Activated CD8-positive, alpha-beta memory T cell treated with anti-CD3 and anti-CD28 coated beads, Interleukin-2, amount 50 U/mL, for 4 hours (primary cell): ENCODE measurements at regions not wholly inside any gene's neighbourhood (a gene's known extent, or its start where the extent isn't known, plus 50 kb on each side); places are given as distances from the start of the nearest gene placed in this dataset.
"Not testable (repeated sequence)": the region's sequence is repeated elsewhere in the genome, so short reads cannot be mapped to it uniquely, and the experiment has no call there.

Experiments used
- DNase-seq: peaks from one replicate; pipeline ENCODE4 v3.0.0-alpha.2; 2020

DNA sequence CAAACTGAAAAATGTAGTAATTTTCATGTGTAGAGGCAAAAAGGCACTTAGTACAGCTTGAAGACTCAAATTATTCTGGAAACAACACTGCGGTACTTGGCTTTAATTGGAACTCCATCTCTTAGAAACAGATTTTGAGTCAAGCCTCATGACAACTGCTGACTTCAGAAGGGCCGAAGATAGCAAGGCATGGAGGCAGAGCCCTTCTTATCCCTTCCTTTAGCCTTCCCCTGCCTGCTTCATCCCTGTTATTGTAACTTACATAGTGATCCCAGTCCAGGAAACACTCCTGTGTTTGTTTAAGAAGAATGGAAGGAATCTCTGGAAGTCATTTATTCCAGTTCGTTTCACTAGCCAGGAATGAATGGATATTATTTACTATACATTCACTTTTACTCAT, 110.9 kb upstream of the FAM98A start:
- no peak for DNase-seq

DNA sequence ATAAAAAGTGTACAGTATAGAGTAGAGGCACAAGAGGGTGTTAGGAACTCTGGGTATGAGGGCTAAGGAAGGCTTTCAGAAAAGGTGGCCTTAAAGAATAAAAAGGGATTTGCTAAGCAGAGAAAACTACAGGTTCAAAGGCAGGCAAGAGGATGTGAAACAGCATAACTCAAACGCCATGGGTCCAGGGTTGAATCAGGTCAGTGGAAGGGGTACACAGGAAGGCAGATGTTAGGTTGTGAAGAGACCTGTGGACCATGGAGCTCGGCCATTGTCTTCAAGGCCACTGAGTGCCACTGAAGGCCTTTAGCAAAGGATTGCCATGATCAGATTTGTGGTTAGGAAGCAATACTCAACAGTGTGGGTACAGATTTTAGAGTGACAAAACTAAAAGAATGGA, 108.2 kb upstream of the FAM98A start:
- no peak for DNase-seq

DNA sequence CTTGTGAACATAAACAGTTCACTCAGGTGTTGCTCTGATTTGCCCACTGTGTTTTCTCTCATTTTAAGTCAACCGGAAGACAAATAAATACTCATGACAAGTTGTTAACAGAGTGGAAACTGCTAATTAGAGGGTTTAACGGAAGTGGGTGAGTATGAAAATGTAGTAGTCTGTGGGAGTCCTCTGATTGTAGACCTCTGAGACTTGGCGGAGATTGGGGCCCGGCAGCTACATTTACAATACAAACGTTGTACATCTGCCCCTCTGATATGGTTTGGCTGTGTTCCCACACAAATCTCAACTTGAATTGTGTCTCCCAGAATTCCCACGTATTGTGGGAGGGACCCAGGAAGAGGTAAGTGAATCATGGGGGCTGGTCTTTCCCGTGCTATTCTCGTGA, 107.3 kb upstream of the FAM98A start:
- no peak for DNase-seq

DNA sequence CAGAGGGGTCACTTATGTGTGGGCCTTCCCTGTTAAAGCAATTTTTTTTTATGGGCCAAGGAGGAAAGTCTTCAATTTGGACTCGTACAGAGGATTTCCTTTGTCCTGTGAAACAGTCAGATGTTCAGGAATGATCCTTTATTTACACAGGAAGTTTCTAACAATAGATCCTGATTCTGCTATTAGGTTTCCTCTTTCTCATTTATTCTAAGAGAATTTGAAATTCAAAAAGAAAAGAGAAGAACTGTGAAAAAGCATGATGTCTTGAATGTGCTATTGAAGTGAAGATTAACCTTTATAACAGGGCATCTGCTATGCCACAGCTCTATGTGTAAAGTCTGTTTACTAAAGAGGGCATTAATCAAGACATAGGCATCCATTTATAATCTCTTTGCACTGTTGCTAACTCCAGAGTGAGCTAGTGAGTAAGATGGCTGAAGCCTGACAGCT, 105.3 kb upstream of the FAM98A start:
- DNase-seq: no peak

DNA sequence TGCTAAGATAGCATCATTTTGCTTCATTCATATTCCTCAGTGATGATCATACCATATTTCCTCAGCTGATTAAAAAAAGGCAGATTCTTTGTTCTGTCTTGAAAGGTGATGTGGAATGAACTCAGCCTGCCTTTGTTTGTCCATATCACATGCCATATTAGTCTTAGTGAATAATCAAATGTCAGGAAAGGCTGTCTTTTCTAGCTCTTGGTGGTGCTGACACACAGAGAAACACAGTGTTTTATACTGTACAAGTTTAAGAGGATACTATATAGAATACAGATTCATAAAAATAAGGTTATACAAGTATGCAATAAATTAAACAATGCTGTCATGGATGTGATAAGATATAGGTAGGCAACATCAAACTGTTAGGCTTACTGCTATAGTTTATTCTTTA, 97.1 kb upstream of the FAM98A start:
- no peak for DNase-seq

DNA sequence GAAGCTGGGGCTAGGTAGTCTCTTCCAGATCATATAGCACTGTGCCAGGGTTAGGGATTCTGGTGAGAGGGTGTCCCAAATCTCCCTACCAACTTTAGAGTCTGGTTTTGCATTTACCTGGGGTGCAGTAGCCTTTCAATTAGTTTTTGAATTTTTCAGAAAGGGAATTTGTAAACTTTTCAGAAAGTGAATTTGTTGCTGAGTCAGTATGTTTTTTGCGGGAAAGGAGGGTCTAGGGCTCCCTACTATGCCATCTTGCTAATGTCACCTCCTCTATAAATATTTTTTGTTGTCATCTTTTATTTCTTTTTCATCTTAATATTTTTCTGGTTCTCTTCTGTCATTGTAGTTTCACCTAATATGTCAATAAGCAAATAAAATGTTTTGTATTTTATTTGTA, 95.8 kb upstream of the FAM98A start:
- no peak for DNase-seq

DNA sequence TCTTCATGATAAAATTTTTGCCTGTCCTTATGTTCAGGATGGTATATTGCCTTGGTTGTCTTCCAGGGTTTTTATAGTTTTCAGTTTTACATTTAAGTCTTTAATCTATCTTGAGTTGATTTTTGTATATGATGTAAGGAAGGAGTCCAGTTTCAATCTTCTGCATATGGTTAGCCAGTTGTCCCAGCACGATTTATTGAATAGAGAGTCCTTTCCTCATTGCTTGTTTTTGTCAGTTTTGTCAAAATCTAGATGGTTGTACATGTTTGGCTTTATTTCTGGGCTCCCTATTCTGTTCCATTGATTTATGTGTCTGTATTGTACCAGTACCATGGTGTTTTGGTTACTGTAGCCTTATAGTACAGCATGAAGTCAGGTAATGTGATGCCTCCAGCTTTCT, 91.6 kb upstream of the FAM98A start:
- not testable (repeated sequence) for DNase-seq

DNA sequence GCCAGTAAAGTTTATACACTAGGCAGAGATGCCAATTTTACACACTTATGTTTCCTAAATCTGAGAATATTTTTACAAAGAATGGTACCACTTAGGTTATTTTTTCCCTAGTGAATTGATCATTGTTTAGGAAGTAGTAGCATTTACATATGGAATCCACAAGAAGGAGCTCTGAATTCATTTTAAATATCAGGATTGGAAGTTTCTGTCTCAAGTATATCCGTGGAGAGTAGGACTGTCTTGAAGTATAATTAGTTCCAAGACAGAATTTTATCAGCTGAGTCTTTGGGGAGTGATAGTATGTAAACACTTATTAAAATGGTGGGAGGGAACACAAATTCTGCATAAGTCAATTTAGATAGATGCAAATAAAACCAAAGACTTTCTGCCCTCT, 82.3 kb upstream of the FAM98A start:
- DNase-seq: no peak

DNA sequence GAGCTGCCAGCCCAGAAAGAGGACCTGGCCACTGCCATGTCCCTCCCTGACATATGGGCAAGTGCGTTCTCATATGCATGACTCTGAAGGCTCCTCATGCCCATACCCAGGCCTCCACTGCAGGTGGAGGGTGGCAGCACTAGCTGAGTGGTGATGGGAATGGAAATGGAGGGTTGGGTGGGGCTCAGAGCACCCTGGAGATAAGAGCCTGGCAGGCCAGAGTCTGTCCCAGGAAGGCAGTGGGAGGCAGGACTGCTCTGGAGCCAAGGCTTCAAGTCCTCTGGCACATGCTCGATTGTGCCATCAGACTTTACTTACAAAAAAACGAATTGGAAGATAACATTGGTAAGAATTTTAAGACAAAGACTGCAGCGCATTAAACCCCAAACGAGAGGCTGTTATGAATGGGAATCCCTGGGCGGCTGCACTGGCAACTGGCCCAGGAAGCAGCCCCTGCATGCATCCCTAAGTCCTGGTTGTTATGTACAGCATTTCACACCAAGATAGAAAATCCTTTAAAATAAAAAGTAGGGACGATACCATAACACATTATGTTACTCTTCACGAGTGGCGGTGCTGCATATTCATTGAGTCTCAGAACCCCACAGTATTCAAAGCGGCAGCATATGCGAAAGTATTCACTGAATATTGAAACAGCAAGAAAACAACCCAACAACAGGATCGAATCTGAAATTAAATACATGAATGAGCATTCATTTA, 81.7 kb upstream of the FAM98A start:
- DNase-seq: no peak

DNA sequence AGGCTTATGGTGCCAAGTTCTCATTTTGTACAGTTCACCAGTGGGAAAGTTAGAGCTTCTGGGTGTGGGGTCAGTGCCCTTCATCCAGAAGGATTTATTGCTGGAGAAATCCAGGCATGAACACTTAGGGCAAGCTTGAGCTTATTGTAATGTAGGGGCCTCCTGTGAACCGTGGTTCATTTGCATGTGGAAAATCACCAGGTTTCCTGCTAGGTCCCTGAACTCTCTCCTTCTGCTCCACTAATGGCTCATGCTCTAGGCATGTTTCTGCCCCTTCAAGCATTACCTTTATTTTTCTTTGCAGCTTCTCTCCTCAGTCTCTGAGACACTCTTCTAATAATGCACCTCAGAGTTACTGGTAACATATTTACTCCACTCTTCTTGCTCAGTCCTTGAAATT, 79.3 kb upstream of the FAM98A start:
- no peak for DNase-seq

DNA sequence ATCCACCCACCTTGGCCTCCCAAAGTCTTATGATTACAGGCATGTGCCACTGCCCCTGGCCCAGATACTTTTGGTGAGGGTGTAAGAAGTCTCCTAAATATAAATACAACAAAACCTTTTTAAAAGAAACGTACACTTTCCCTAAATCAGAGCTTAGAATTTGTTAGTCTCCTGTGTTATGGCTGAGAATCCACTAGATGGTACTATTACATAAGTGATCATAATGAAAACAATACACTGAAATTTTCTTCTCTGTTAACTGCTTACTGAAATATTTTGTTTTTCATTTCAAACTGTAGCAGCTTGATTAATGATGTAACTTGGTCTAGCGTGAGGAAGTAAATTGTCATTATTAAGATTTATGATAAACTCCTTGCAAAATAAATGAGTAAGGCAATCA, 74.8 kb upstream of the FAM98A start:
- DNase-seq: no peak

DNA sequence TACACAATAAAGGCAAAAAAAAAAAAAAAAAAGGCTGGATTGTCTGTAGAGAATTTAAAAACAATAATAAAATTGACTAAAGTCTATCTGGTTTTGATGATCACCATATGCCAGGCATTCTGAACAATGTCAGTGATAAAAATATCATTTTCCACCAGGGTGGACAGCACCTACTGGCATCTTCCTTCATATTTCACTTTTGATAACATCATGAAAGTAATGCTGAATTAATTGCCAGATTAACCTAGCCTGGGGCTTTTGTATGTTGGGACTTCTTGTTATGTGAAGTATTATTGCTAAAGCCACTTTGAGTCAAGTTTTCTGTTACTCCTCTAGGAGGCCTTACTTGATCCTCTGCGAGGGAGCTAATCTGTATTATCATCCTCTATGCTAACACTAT, 73.8 kb upstream of the FAM98A start:
- DNase-seq: no peak

DNA sequence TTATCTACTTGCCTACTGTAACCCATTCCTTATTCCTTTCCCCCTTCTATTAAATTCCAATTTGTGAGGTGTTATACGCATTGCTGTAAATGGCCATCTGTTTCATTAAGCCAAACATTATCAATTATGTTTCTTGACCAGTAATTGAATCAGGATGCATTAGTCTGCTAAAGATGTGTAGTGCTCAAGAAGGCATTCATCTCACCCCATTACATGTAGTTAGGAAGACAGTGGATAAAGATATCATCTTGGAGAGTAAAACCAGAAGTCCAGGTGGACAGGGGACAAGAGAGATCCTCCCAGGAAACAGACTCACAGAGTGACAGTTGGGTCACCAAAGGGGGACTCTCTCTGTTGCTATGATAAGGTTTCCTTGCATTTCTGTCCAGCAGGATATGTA, 73.3 kb upstream of the FAM98A start:
- DNase-seq: no peak

DNA sequence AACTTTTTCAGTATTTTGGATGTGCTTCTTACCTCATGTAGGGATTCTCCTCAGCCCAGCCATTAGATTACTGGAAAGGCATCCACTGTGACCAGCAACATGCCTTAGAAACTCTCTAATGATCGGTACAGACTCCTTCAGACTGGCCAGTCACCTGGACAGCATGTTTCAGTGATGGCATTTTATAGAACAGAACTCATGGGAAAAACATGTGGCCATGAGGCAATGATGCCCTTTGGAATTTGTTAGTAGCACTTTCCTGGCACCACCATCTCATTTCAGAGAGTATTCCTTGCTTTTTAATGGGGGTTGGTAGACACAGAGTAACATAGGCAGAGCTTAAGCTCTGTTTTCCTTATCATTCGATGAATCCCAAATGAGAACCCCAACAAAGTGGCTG, 72.1 kb upstream of the FAM98A start:
- DNase-seq: no peak

DNA sequence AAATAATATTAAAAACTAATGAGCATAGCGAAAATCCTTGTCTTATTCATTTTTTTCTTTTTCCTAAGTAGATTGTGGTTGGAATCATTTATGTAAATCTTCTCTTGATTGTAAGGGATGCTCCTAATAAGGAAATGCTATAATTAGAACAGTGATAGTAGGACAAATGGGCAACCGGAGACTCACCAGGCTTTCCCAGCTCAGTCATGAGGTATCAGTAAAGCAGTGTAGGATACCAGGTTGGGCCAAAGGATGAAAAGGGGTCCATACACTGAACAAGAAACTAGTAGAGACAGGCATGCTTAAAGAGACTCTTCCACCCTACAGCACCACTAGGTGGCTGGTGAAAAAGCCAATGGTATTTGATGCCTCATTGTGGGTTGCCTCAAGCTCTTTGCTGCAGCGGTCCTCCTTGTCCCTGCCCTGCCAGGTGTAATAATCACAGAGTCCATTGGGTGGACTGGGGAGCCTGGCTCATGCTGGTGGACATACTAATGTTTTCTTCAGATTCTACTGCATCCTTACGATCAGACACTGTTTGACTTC, 71.4 kb upstream of the FAM98A start:
- DNase-seq: no peak

DNA sequence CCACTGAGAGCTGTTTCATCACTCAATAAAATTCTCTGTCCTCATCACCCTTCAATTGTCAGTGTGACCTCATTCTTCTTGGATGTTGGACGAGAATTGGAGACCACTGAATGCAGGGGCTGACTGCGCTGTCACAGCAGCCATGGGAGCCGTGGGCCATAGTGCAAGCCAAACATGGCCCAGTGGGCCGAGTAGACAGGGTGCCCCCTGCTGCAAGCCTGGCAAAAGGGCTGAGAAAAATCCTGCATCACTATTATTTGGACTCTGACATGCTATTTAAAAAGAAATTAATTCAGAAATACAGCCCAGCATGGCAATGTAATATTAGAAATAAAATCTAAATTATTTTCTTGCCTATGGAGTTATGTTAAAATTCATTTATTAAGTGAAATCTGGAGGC, 67.8 kb upstream of the FAM98A start:
- no peak for DNase-seq

DNA sequence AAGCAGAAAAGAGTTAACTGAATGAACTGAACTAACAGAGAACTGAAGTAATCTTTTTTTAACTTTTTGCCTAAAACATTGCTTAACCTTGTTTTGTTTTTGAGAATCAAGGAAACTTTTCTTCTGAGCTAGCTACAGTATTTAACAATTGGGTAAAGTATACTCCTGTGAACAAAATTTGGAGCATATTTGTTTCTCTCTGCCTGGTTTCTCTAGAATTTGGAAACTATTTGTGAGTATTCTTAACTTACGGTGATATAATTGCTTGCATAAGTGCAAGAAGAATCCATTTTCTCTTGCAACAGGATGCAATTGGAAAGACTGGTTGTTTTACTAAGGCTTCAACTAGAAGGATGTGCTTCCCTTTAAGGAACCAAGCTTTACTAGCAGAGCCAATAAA, 65.9 kb upstream of the FAM98A start:
- no peak for DNase-seq

DNA sequence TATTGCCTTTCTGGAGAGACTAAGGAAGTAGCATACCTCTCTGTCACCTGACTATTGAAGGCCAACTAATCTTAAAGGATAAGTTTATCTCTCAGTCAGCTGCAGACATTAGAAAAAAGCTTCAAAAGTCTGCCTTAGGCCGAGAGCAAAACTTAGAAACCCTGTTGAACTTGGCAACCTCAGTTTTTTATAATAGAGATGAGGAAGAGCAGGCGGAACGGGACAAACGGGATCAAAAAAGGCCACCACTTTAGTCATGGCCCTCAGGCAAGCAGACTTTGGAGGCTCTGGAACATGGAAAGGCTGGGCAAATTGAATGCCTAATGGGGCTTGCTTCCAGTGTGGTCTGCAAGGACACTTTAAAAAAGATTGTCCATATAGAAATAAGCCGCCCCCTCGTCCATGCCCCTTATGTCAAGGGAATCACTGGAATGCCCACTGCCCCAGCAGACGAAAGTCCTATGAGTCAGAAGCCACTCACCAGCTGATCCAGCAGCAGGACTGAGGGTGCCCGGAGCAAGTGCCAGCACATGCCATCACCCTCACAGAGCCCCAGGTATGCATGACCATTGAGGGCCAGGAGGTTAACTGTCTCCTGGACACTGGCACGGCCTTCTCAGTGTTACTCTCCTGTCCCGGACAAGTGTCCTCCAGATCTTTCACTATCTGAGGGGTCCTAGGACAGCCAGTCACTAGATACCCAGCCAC, 61.5 kb upstream of the FAM98A start:
- no peak for DNase-seq

DNA sequence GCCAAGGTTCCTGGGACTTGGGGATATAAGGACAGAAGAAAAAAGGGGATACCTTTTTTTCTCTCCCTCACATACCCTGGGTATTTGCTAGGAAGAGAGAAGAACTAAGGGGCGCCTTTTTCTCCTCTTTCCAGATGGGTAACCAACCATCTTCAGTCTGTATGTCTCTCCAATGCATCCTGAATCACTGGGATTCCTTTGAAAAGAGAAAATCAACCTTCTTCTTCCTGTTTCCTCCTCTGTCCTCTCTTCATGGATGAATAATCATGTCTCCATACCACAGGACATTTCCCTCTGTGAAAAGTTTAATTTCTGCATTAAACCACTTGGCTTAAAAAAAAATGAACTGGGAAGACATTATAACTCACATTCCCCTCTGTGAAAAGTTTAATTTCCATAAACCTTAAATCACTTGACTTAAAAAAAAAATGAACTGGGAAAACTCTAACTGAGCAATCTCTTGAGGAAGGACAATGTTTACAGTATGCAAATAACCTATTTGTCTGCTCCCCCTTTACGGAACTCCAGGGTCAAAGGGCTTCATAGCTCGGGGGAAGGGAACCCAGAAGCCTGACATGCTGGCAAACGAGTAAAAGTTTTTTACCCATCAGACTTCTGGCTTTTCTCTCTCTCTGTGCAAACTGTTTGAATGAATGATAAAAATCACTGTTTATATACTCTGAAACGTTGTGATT, 56.7 kb upstream of the FAM98A start:
- no peak for DNase-seq

DNA sequence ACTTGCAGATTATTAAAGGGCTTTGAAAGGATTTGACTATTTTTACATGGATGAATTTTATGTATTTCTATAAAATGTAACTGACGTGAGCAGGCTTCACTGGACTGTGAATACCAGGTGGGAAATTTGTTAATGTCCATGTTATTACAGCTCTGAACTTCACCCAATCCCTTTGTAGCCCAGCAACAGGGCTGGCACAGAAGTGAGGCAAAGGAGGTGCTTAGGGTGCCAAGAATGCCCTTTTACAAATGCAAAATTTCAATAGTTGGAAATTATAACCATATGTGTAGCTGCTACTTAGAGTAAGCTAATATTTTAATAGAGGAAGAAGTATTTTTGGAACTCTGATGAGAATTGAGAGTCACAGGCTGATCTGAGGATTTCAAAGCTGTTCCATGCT, 53.7 kb upstream of the FAM98A start:
- DNase-seq: no peak

DNA sequence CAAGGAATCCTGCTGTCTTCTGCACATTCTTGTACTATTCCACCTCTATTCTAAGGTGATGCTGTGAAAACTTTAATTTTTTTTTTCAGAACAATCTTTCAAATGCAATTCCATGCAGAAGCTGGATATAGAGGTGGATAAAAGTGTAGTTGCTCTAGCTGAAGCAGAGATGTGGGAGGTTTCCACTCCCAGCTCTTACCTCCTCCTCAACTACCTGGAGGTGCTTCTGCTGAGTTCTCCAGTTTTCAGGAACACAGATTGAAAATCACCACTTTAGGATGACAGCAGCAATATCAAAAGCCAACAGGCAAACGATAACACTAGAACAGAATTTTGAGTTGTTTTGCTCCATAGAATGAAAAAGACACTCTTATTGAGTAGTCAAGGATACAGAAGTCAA, 51.1 kb upstream of the FAM98A start:
- DNase-seq: no peak
